PC-3 (cell line): ENCODE measurements at regions not wholly inside any gene's neighbourhood (a gene's known extent, or its start where the extent isn't known, plus 50 kb on each side); places are given as distances from the start of the nearest gene placed in this dataset.

ENCODE experiments used
- ATAC-seq: fragments of 200-7000 bp; cut with Tn5 transposase; 2 replicates; pipeline ENCODE4 v1.9.1; 2020; ENCODE audit warnings: mild to moderate bottlenecking, moderate library complexity
- BruUV-seq: library from RNA; stranded (reverse); fragments of 400-500 nt; replicated peaks from 2 replicates; lab custom pipeline; 2021; lab: Mats Ljungman, UMichigan
- CTCF ChIA-PET: fragments of 300-600 bp; sonication (Branson Sonifier 250); formaldehyde crosslinking; loops from one replicate; lab custom pipeline; 2022; ENCODE audit warnings: antibody characterized with exemption; lab: Charles Lee
- POLR2A ChIA-PET: fragments of 300-600 bp; sonication (Branson Sonifier 250); formaldehyde crosslinking; loops from one replicate; lab custom pipeline; 2022; ENCODE audit warnings: antibody characterized with exemption; ENCODE audit not compliant: unreplicated experiment; lab: Charles Lee
- DNase-seq: peaks from one replicate; pipeline ENCODE4 v3.0.0-alpha.2; 2015
- H2AFZ ChIP-seq: fragments of 300-600 bp; sonication (generic); 2 replicates; pipeline ENCODE4 v1.6.0; 2016; ENCODE audit warnings: antibody characterized with exemption, low read length
- H3F3A ChIP-seq: fragments of 300-600 bp; sonication (generic); one replicate; pipeline ENCODE4 v1.6.0; 2017; ENCODE audit warnings: antibody characterized with exemption, low read length, control low read depth, mild to moderate bottlenecking; ENCODE audit not compliant: unreplicated experiment
- H3K27ac ChIP-seq: fragments of 300-600 bp; sonication (generic); 2 replicates; pipeline ENCODE4 v1.5.1; 2016; ENCODE audit warnings: mild to moderate bottlenecking, low read length
- H3K27me3 ChIP-seq: fragments of 300-600 bp; sonication (generic); 2 replicates; pipeline ENCODE4 v1.6.1; 2016; ENCODE audit warnings: low read length, mixed read lengths
- H3K36me3 ChIP-seq: fragments of 300-600 bp; sonication (generic); 2 replicates; pipeline ENCODE4 v1.6.1; 2016; ENCODE audit warnings: low read depth, mixed run types, low read length, mixed read lengths
- H3K4me1 ChIP-seq: fragments of 300-600 bp; sonication (generic); 2 replicates; pipeline ENCODE4 v1.5.1; 2016; ENCODE audit warnings: low read length; ENCODE audit not compliant: insufficient read depth
- H3K4me2 ChIP-seq: fragments of 300-600 bp; sonication (generic); 2 replicates; pipeline ENCODE4 v1.6.0; 2016; ENCODE audit warnings: low read length
- H3K4me3 ChIP-seq: fragments of 300-600 bp; sonication (generic); 2 replicates; pipeline ENCODE4 v1.5.1; 2016; ENCODE audit warnings: mild to moderate bottlenecking, low read length, mixed read lengths
- H3K79me2 ChIP-seq: fragments of 300-600 bp; sonication (generic); 2 replicates; pipeline ENCODE4 v1.6.1; 2017; ENCODE audit warnings: low read length, mixed read lengths
- H3K9ac ChIP-seq: fragments of 300-600 bp; sonication (generic); 2 replicates; pipeline ENCODE4 v1.6.0; 2016; ENCODE audit warnings: mild to moderate bottlenecking, low read length
- H3K9me2 ChIP-seq: fragments of 300-600 bp; sonication (generic); replicated peaks from 2 replicates; pipeline ENCODE4 v1.6.1; 2016; ENCODE audit warnings: mixed run types, low read length, mixed read lengths
- H3K9me3 ChIP-seq: fragments of 300-600 bp; sonication (generic); 2 replicates; pipeline ENCODE4 v1.6.1; 2016; ENCODE audit warnings: low read length, mixed read lengths
- H4K20me1 ChIP-seq: fragments of 300-600 bp; sonication (generic); 2 replicates; pipeline ENCODE4 v1.6.1; 2016; ENCODE audit warnings: low read length, mixed read lengths
- CTCF ChIP-seq: fragments of 300-600 bp; sonication (generic); conservative IDR thresholded peaks from 2 replicates; pipeline ENCODE4 v1.5.1; 2017; ENCODE audit warnings: antibody characterized with exemption, low read depth, mild to moderate bottlenecking, low read length
- EZH2 ChIP-seq: fragments of 300-600 bp; sonication (generic); IDR thresholded peaks from one replicate; pipeline ENCODE4 v1.6.1; 2017; ENCODE audit warnings: antibody characterized with exemption, mild to moderate bottlenecking, low read length; ENCODE audit not compliant: unreplicated experiment
- EZH2phosphoT487 ChIP-seq: fragments of 300-600 bp; sonication (generic); IDR thresholded peaks from 2 replicates; pipeline ENCODE4 v1.6.1; 2018; ENCODE audit warnings: mild to moderate bottlenecking, antibody characterized with exemption, low read length, borderline replicate concordance
- intact Hi-C: fragments of 100-400 bp; cut with micrococcal nuclease; formaldehyde crosslinking; loops from 2 replicates; pipeline ENCODE4 v1.9.0; 2023

GRCh38 chr16:86660623-86661022, 82.3 kb downstream of the FOXL1 start:
- intact Hi-C loops = loop anchor here (10.0 kb wide), 1 partner anchor 104 kb away; no protein-coding TSS in a partner anchor
- H3K27ac ChIP-seq = no peak overlapping the region

GRCh38 chr16:86661706-86662105, 83.4 kb downstream of the FOXL1 start:
- Histone ChIP-seq H3K27ac (peak overlapping the region; percentile 99; the same call in 1 of the 2 replicates), H3K4me2 (no peak overlapping the region), H3K4me3 (no peak overlapping the region), H3K9me2 (no peaks in the 10 kb centered on the region), H3K4me1 (peaks cover 32% of the 10 kb centered on the region), H3K79me2 (no peaks in the 10 kb centered on the region), H2AFZ (no peak overlapping the region), H3K9ac (no peak overlapping the region), H3K9me3 (no peaks in the 10 kb centered on the region), H4K20me1 (no peaks in the 10 kb centered on the region), H3K27me3 (no peaks in the 10 kb centered on the region), H3F3A (no peaks in the 10 kb centered on the region), H3K36me3 (no peaks in the 10 kb centered on the region)
- ChIA-PET CTCF (no interaction called here), POLR2A (interaction anchor here (0.6 kb wide), 1 partner anchor 151 kb away, joined by 3 read pairs; no protein-coding TSS in a partner anchor)
- no peak for DNase-seq
- intact Hi-C loops = loop anchor here (10.0 kb wide), 1 partner anchor 103 kb away; no protein-coding TSS in a partner anchor
- BruUV-seq = no TSS peak
- TF ChIP-seq EZH2 (no peak), EZH2phosphoT487 (no peak), CTCF (no peak)
- ATAC-seq = no peak

More at GRCh38 chr16:86660623-86661022, 82.3 kb downstream of the FOXL1 start:
- no peaks in the 10 kb centered on the region for H3K9me3 ChIP-seq
- BruUV-seq = no TSS peak
- H3K9ac ChIP-seq = no peak overlapping the region
- POLR2A ChIA-PET = no interaction called here
- no peak overlapping the region for H3K4me3 ChIP-seq
- H3K4me1 ChIP-seq = peaks cover 27% of the 10 kb centered on the region
- no peaks in the 10 kb centered on the region for H3K9me2 ChIP-seq
- H4K20me1 ChIP-seq = no peaks in the 10 kb centered on the region
- no peaks in the 10 kb centered on the region for H3F3A ChIP-seq
- H2AFZ ChIP-seq = no peak overlapping the region
- TF ChIP-seq EZH2phosphoT487 = no peak
- no peak for TF ChIP-seq CTCF
- no peak for TF ChIP-seq EZH2
- CTCF ChIA-PET = no interaction called here
- no peak for ATAC-seq
- no peaks in the 10 kb centered on the region for H3K79me2 ChIP-seq
- no peaks in the 10 kb centered on the region for H3K36me3 ChIP-seq
- H3K4me2 ChIP-seq = no peak overlapping the region
- no peak for DNase-seq
- no peaks in the 10 kb centered on the region for H3K27me3 ChIP-seq

GRCh38 chr16:86662195-86662594, 83.8 kb downstream of the FOXL1 start:
- Histone ChIP-seq H3K4me3 (no peak overlapping the region), H3K9ac (no peak overlapping the region), H3K4me2 (no peak overlapping the region), H3K27ac (peak overlapping the region; percentile 99; the same call in 1 of the 2 replicates), H3F3A (no peaks in the 10 kb centered on the region), H3K79me2 (no peaks in the 10 kb centered on the region), H3K36me3 (no peaks in the 10 kb centered on the region), H4K20me1 (no peaks in the 10 kb centered on the region), H3K27me3 (no peaks in the 10 kb centered on the region), H3K9me3 (no peaks in the 10 kb centered on the region), H3K9me2 (no peaks in the 10 kb centered on the region), H3K4me1 (peaks cover 32% of the 10 kb centered on the region), H2AFZ (no peak overlapping the region)
- TF ChIP-seq CTCF = no peak
- TF ChIP-seq EZH2phosphoT487 = no peak
- no peak for TF ChIP-seq EZH2
- ATAC-seq (no peak), DNase-seq (no peak)
- ChIA-PET POLR2A (interaction anchor here (0.6 kb wide), 2 partner anchors 86 to 150 kb away, joined by 3 to 19 read pairs; no protein-coding TSS in a partner anchor), CTCF (no interaction called here)
- intact Hi-C loops = loop anchor here (10.0 kb wide), 1 partner anchor 103 kb away; no protein-coding TSS in a partner anchor
- BruUV-seq = no TSS peak
